ENCODE measurements at regions not wholly inside any gene's neighbourhood (a gene's known extent, or its start where the extent isn't known, plus 50 kb on each side); places are given as distances from the start of the nearest gene placed in this dataset.

DNA sequence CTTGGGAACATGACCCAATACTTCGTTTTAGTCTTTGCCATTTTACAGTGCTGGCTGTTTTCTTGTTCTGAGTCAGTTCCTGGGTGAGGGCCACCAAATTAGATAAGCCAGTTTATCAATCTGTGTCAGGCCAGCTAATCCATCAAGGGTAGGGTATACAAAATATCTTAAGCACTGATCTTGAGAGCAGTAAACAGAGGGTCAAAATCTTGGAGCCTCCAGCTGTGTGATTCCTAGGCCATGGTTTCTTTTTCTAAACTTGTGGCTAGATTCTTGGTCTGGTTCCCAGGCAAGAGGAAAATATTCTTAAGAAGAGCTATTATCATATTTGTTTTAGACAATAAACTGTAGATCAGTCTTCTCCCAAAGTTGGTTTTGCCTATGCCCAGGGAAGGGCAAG, 1396.6 kb upstream of the PABPC4L start:
- TF ChIP-seq, protein P1, sequence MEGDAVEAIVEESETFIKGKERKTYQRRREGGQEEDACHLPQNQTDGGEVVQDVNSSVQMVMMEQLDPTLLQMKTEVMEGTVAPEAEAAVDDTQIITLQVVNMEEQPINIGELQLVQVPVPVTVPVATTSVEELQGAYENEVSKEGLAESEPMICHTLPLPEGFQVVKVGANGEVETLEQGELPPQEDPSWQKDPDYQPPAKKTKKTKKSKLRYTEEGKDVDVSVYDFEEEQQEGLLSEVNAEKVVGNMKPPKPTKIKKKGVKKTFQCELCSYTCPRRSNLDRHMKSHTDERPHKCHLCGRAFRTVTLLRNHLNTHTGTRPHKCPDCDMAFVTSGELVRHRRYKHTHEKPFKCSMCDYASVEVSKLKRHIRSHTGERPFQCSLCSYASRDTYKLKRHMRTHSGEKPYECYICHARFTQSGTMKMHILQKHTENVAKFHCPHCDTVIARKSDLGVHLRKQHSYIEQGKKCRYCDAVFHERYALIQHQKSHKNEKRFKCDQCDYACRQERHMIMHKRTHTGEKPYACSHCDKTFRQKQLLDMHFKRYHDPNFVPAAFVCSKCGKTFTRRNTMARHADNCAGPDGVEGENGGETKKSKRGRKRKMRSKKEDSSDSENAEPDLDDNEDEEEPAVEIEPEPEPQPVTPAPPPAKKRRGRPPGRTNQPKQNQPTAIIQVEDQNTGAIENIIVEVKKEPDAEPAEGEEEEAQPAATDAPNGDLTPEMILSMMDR (conservative IDR thresholded peaks at IDR 0.05; ENCODE audit: low read depth, low read length): no peak
- TF ChIP-seq EZH2phosphoT487 (IDR thresholded peaks at IDR 0.05; ENCODE audit: borderline replicate concordance, low read length) (no peak), EZH2 (IDR thresholded peaks at IDR 0.05; ENCODE audit: low read length, unreplicated experiment) (no peak)

All from PC-3 (cell line).